ENCODE measurements at regions not wholly inside any gene's neighbourhood (a gene's known extent, or its start where the extent isn't known, plus 50 kb on each side); places are given as distances from the start of the nearest gene placed in this dataset.

DNA sequence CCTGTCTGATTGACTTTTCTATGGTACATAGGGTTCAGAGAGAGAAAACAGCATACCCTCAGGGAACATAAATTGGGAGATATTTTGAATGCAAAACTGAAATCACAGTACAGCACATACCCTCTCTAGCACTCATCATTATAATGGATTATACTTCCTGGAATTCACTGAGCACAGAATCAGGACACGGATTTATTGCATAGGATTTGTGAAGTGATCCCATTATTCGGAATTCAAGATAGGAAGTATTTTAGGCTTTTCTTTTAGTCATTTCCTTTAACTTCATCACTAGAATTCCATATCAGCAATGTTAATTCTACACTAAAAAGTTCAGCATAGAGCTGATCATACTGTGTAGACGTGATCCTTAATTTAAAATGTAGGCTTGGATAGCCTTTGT, 407.0 kb downstream of the PID1 start:
- TF ChIP-seq, protein P1, sequence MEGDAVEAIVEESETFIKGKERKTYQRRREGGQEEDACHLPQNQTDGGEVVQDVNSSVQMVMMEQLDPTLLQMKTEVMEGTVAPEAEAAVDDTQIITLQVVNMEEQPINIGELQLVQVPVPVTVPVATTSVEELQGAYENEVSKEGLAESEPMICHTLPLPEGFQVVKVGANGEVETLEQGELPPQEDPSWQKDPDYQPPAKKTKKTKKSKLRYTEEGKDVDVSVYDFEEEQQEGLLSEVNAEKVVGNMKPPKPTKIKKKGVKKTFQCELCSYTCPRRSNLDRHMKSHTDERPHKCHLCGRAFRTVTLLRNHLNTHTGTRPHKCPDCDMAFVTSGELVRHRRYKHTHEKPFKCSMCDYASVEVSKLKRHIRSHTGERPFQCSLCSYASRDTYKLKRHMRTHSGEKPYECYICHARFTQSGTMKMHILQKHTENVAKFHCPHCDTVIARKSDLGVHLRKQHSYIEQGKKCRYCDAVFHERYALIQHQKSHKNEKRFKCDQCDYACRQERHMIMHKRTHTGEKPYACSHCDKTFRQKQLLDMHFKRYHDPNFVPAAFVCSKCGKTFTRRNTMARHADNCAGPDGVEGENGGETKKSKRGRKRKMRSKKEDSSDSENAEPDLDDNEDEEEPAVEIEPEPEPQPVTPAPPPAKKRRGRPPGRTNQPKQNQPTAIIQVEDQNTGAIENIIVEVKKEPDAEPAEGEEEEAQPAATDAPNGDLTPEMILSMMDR (conservative IDR thresholded peaks at IDR 0.05 in 1 of 2, IDR thresholded peaks at IDR 0.05 in 1 of 2; ENCODE audit: low read depth in 1 of 2, low read length in 2 of 2) = no peak
- no peak for TF ChIP-seq EZH2 (IDR thresholded peaks at IDR 0.05; ENCODE audit: low read length, missing control alignments)
- H3K36me3 ChIP-seq (ENCODE audit: control insufficient read depth, insufficient read depth, low read length) = no peaks in the 10 kb centered on the region
- H3K27ac ChIP-seq (ENCODE audit: insufficient read depth, low read length) = no peak overlapping the region
- no peak overlapping the region for H3K4me3 ChIP-seq (replicated peaks in 1 of 4; ENCODE audit: control extremely low read depth in 1 of 4, insufficient read depth in 1 of 4, low read depth in 3 of 4, low read length in 4 of 4)
- no peak for DNase-seq (ENCODE audit: low read depth in 2 of 2)
- H3K27me3 ChIP-seq (ENCODE audit: control insufficient read depth, insufficient read depth, low read length) = no peaks in the 10 kb centered on the region
- H2AFZ ChIP-seq (ENCODE audit: low read length) = no peak overlapping the region
- H3K4me1 ChIP-seq (ENCODE audit: control insufficient read depth, extremely low read depth, insufficient read depth, low read length) = no peaks in the 10 kb centered on the region
- no peaks in the 10 kb centered on the region for H4K20me1 ChIP-seq (ENCODE audit: control insufficient read depth, extremely low read depth, insufficient read depth, low read length)
- H3K4me2 ChIP-seq (ENCODE audit: extremely low read depth, insufficient read depth, low read length) = no peak overlapping the region
- H3K9ac ChIP-seq (ENCODE audit: insufficient read depth, low read length) = no peak overlapping the region
- no peaks in the 10 kb centered on the region for H3K79me2 ChIP-seq (ENCODE audit: control insufficient read depth, insufficient read depth, low read length)
- H3K9me3 ChIP-seq (ENCODE audit: control insufficient read depth, insufficient read depth, low read depth, low read length) = no peaks in the 10 kb centered on the region

DNA sequence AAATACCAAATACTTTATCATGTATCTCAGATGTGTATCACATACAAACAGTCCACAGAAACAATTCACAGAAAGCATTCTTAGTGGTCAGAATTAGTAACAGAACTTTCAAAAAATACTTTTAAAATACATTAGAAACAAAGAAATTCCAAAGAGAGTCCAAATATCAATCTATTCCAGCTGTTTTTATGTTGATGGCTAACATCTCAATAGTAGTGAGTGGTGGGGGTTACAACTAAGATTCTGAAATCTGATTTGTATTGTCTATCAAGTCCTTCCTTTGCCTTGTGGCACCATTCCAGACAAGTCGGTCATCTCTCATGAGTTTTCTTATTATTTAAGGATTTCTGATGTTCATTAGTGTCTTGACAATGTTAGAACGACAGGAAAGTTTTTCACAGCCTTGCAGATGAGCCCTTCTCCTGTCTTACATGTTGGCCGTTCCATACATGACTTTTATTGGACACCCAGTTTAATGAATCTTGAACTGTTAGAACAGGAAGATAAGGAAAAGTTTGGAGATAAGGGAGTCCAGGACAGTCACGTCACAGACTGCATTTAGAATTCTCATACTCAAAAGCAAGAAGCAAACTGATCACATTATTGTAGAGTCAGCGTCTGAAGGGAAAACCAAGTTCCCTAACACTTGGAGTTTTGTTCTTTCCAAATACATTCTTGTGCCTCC, 410.3 kb downstream of the PID1 start:
- TF ChIP-seq EZH2 (IDR thresholded peaks at IDR 0.05; ENCODE audit: low read length, missing control alignments) = no peak
- TF ChIP-seq, protein P1 (conservative IDR thresholded peaks at IDR 0.05 in 1 of 2, IDR thresholded peaks at IDR 0.05 in 1 of 2; ENCODE audit: low read depth in 1 of 2, low read length in 2 of 2) = no peak
- Histone ChIP-seq H2AFZ (ENCODE audit: low read length) (no peak overlapping the region), H3K27me3 (ENCODE audit: control insufficient read depth, insufficient read depth, low read length) (no peaks in the 10 kb centered on the region), H3K9me3 (ENCODE audit: control insufficient read depth, insufficient read depth, low read depth, low read length) (no peaks in the 10 kb centered on the region), H3K27ac (ENCODE audit: insufficient read depth, low read length) (no peak overlapping the region), H3K36me3 (ENCODE audit: control insufficient read depth, insufficient read depth, low read length) (no peaks in the 10 kb centered on the region), H3K4me2 (ENCODE audit: extremely low read depth, insufficient read depth, low read length) (no peak overlapping the region), H3K4me1 (ENCODE audit: control insufficient read depth, extremely low read depth, insufficient read depth, low read length) (no peaks in the 10 kb centered on the region), H3K79me2 (ENCODE audit: control insufficient read depth, insufficient read depth, low read length) (no peaks in the 10 kb centered on the region), H4K20me1 (ENCODE audit: control insufficient read depth, extremely low read depth, insufficient read depth, low read length) (no peaks in the 10 kb centered on the region), H3K9ac (ENCODE audit: insufficient read depth, low read length) (no peak overlapping the region), H3K4me3 (replicated peaks in 1 of 4; ENCODE audit: control extremely low read depth in 1 of 4, insufficient read depth in 1 of 4, low read depth in 3 of 4, low read length in 4 of 4) (no peak overlapping the region)
- no peak for DNase-seq (ENCODE audit: low read depth in 2 of 2)

DNA sequence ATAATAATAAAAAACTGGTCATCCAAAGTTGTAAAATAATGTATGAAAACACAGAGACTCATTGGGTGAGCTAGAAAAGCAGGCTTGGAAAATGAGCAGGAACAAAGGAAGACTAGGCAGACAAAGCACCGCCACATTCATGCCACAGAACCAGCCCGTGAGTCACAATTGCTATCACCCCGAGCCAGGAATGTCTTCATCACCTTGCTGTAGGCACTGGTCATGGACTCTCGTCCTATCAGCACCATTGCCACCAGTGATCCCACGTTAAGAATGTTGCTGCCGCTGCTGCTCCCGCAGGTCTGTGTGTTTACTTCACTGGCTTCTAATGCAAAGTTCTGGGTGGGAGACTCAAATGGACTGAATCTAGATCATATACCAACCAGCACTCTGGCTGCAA, 417.9 kb downstream of the PID1 start:
- Histone ChIP-seq H3K36me3 (ENCODE audit: control insufficient read depth, insufficient read depth, low read length) (no peaks in the 10 kb centered on the region), H3K4me1 (ENCODE audit: control insufficient read depth, extremely low read depth, insufficient read depth, low read length) (no peaks in the 10 kb centered on the region), H3K4me2 (ENCODE audit: extremely low read depth, insufficient read depth, low read length) (no peak overlapping the region), H3K27me3 (ENCODE audit: control insufficient read depth, insufficient read depth, low read length) (no peaks in the 10 kb centered on the region), H3K27ac (ENCODE audit: insufficient read depth, low read length) (no peak overlapping the region), H2AFZ (ENCODE audit: low read length) (no peak overlapping the region), H3K4me3 (replicated peaks in 1 of 4; ENCODE audit: control extremely low read depth in 1 of 4, insufficient read depth in 1 of 4, low read depth in 3 of 4, low read length in 4 of 4) (no peak overlapping the region), H3K79me2 (ENCODE audit: control insufficient read depth, insufficient read depth, low read length) (no peaks in the 10 kb centered on the region), H3K9ac (ENCODE audit: insufficient read depth, low read length) (no peak overlapping the region), H4K20me1 (ENCODE audit: control insufficient read depth, extremely low read depth, insufficient read depth, low read length) (no peaks in the 10 kb centered on the region), H3K9me3 (ENCODE audit: control insufficient read depth, insufficient read depth, low read depth, low read length) (no peaks in the 10 kb centered on the region)
- TF ChIP-seq, protein P1 (conservative IDR thresholded peaks at IDR 0.05 in 1 of 2, IDR thresholded peaks at IDR 0.05 in 1 of 2; ENCODE audit: low read depth in 1 of 2, low read length in 2 of 2) = no peak
- TF ChIP-seq EZH2 (IDR thresholded peaks at IDR 0.05; ENCODE audit: low read length, missing control alignments) = no peak
- no peak for DNase-seq (ENCODE audit: low read depth in 2 of 2)
